ENCODE measurements at regions not wholly inside any gene's neighbourhood (a gene's known extent, or its start where the extent isn't known, plus 50 kb on each side); places are given as distances from the start of the nearest gene placed in this dataset.

DNA sequence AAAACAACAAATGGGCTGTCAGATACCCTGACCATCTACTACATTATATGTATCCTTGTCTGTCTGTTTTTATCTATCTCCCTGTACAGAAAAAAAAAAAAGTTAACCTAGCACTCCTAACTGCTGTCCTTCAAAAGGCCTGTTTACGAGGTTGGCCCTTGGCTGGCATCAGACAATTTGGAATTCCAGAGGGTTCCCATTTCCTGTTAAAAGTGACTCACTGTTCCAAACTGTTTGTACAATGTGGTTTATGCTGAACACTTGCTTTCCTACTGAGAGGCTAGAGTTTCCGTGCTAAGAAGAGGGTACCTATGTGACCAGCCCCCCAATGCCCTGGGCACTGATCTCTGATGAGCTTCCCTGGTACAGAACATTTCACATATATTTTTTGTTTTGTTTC is 65.9 kb upstream of the HMGXB4 start (continued):
- TF ChIP-seq, protein P1, sequence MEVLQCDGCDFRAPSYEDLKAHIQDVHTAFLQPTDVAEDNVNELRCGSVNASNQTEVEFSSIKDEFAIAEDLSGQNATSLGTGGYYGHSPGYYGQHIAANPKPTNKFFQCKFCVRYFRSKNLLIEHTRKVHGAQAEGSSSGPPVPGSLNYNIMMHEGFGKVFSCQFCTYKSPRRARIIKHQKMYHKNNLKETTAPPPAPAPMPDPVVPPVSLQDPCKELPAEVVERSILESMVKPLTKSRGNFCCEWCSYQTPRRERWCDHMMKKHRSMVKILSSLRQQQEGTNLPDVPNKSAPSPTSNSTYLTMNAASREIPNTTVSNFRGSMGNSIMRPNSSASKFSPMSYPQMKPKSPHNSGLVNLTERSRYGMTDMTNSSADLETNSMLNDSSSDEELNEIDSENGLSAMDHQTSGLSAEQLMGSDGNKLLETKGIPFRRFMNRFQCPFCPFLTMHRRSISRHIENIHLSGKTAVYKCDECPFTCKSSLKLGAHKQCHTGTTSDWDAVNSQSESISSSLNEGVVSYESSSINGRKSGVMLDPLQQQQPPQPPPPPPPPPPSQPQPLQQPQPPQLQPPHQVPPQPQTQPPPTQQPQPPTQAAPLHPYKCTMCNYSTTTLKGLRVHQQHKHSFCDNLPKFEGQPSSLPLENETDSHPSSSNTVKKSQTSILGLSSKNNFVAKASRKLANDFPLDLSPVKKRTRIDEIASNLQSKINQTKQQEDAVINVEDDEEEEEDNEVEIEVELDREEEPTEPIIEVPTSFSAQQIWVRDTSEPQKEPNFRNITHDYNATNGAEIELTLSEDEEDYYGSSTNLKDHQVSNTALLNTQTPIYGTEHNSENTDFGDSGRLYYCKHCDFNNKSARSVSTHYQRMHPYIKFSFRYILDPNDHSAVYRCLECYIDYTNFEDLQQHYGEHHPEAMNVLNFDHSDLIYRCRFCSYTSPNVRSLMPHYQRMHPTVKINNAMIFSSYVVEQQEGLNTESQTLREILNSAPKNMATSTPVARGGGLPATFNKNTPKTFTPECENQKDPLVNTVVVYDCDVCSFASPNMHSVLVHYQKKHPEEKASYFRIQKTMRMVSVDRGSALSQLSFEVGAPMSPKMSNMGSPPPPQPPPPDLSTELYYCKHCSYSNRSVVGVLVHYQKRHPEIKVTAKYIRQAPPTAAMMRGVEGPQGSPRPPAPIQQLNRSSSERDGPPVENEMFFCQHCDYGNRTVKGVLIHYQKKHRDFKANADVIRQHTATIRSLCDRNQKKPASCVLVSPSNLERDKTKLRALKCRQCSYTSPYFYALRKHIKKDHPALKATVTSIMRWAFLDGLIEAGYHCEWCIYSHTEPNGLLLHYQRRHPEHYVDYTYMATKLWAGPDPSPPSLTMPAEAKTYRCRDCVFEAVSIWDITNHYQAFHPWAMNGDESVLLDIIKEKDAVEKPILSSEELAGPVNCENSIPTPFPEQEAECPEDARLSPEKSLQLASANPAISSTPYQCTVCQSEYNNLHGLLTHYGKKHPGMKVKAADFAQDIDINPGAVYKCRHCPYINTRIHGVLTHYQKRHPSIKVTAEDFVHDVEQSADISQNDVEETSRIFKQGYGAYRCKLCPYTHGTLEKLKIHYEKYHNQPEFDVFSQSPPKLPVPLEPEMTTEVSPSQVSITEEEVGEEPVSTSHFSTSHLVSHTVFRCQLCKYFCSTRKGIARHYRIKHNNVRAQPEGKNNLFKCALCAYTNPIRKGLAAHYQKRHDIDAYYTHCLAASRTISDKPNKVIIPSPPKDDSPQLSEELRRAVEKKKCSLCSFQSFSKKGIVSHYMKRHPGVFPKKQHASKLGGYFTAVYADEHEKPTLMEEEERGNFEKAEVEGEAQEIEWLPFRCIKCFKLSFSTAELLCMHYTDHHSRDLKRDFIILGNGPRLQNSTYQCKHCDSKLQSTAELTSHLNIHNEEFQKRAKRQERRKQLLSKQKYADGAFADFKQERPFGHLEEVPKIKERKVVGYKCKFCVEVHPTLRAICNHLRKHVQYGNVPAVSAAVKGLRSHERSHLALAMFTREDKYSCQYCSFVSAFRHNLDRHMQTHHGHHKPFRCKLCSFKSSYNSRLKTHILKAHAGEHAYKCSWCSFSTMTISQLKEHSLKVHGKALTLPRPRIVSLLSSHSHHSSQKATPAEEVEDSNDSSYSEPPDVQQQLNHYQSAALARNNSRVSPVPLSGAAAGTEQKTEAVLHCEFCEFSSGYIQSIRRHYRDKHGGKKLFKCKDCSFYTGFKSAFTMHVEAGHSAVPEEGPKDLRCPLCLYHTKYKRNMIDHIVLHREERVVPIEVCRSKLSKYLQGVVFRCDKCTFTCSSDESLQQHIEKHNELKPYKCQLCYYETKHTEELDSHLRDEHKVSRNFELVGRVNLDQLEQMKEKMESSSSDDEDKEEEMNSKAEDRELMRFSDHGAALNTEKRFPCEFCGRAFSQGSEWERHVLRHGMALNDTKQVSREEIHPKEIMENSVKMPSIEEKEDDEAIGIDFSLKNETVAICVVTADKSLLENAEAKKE (CRISPR knock-in tag; IDR thresholded peaks at IDR 0.05) = no peak
- TF ChIP-seq ZNF114 (CRISPR knock-in tag; IDR thresholded peaks at IDR 0.05) (no peak), CREB1 (CRISPR knock-in tag; IDR thresholded peaks at IDR 0.05; ENCODE audit: low read depth) (no peak), JUNB (IDR thresholded peaks at IDR 0.05; ENCODE audit: unreplicated experiment) (no peak), EZH2phosphoT487 (IDR thresholded peaks at IDR 0.05; ENCODE audit: unreplicated experiment) (no peak), NANOG (IDR thresholded peaks at IDR 0.05; ENCODE audit: borderline replicate concordance) (no peak)
- TF ChIP-seq, protein P2, sequence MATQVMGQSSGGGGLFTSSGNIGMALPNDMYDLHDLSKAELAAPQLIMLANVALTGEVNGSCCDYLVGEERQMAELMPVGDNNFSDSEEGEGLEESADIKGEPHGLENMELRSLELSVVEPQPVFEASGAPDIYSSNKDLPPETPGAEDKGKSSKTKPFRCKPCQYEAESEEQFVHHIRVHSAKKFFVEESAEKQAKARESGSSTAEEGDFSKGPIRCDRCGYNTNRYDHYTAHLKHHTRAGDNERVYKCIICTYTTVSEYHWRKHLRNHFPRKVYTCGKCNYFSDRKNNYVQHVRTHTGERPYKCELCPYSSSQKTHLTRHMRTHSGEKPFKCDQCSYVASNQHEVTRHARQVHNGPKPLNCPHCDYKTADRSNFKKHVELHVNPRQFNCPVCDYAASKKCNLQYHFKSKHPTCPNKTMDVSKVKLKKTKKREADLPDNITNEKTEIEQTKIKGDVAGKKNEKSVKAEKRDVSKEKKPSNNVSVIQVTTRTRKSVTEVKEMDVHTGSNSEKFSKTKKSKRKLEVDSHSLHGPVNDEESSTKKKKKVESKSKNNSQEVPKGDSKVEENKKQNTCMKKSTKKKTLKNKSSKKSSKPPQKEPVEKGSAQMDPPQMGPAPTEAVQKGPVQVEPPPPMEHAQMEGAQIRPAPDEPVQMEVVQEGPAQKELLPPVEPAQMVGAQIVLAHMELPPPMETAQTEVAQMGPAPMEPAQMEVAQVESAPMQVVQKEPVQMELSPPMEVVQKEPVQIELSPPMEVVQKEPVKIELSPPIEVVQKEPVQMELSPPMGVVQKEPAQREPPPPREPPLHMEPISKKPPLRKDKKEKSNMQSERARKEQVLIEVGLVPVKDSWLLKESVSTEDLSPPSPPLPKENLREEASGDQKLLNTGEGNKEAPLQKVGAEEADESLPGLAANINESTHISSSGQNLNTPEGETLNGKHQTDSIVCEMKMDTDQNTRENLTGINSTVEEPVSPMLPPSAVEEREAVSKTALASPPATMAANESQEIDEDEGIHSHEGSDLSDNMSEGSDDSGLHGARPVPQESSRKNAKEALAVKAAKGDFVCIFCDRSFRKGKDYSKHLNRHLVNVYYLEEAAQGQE (IDR thresholded peaks at IDR 0.05; ENCODE audit: unreplicated experiment) = no peak
